A549 (cell line): ENCODE measurements at regions not wholly inside any gene's neighbourhood (a gene's known extent, or its start where the extent isn't known, plus 50 kb on each side); places are given as distances from the start of the nearest gene placed in this dataset.

Source experiments
- ATAC-seq, 2 experiments: fragments of 200-7000 bp in 1 of 2; fragments of >200 bp in 1 of 2; cut with Nextera tagmentation in 1 of 2; cut with Tn5 transposase in 1 of 2; 3 replicates each; pipeline versions ENCODE4 v1.8.0 to v1.9.1; 2018 to 2020; ENCODE audit warnings: mild to moderate bottlenecking in 1 of 2, moderate library complexity in 1 of 2
- CTCF ChIA-PET: fragments of 300-600 bp; sonication (Branson Sonifier 250); formaldehyde crosslinking; extraction: SDS; loops from one replicate; lab custom pipeline; 2021; ENCODE audit warnings: antibody characterized with exemption, inconsistent platforms; lab: Yijun Ruan, JAX
- POLR2A ChIA-PET: fragments of 350-600 bp; formaldehyde crosslinking; extraction: SDS; loops from one replicate; lab custom pipeline; 2021; ENCODE audit warnings: antibody characterized with exemption, inconsistent platforms; lab: Yijun Ruan, JAX
- DNase-seq, 2 experiments: peaks; one replicate each; pipeline versions ENCODE4 v3.0.0 to v3.0.0-alpha.2; 2011 to 2016; ENCODE audit warnings: low read depth in 1 of 2, low spot score in 1 of 2
- FAIRE-seq: peaks from 2 replicates; lab custom pipeline; 2011; peaks lifted over from hg19 to GRCh38; lab: Jason Lieb, UNC
- H3K27ac ChIP-seq, 2 experiments: fragments of >200 bp; sonication (Bioruptor Twin); formaldehyde crosslinking; 3 replicates each; pipeline ENCODE4 v1.5.1; 2016 to 2017
- H3K4me1 ChIP-seq: fragments of >200 bp; sonication (Bioruptor Twin); formaldehyde crosslinking; 3 replicates; pipeline ENCODE4 v1.6.1; 2016
- H3K4me2 ChIP-seq: fragments of >200 bp; sonication (Bioruptor Twin); formaldehyde crosslinking; 3 replicates; pipeline ENCODE4 v1.6.1; 2016
- H3K4me3 ChIP-seq: fragments of >200 bp; sonication (Bioruptor Twin); formaldehyde crosslinking; 3 replicates; pipeline ENCODE4 v1.5.1; 2016
- H3K9me3 ChIP-seq: fragments of >200 bp; sonication (Bioruptor Twin); formaldehyde crosslinking; 3 replicates; pipeline ENCODE4 v1.6.1; 2016
- CHD2 ChIP-seq: fragments of 150-350 bp; IDR thresholded peaks from 2 replicates; pipeline ENCODE4 v1.6.1; 2014; ENCODE audit warnings: low read length; ENCODE audit not compliant: partially characterized antibody
- EHF ChIP-seq: fragments of 250-450 bp; sonication (Bioruptor Pico); IDR thresholded peaks from 2 replicates; pipeline ENCODE4 v1.5.0; 2020; ENCODE audit warnings: mild to moderate bottlenecking
- HES2 ChIP-seq: fragments of >200 bp; sonication (Bioruptor Twin); formaldehyde crosslinking; IDR thresholded peaks from 2 replicates; pipeline ENCODE4 v1.6.1; 2016
- HOXB5 ChIP-seq: fragments of 250-450 bp; sonication (Bioruptor Pico); IDR thresholded peaks from 2 replicates; pipeline ENCODE4 v1.5.0; 2020; ENCODE audit warnings: mild to moderate bottlenecking, moderate library complexity
- MAFK ChIP-seq: fragments of 450-650 bp; IDR thresholded peaks from 2 replicates; pipeline ENCODE4 v1.6.1; 2014; ENCODE audit not compliant: partially characterized antibody
- NFE2L2 ChIP-seq: fragments of 150-350 bp; conservative IDR thresholded peaks from 2 replicates; pipeline ENCODE4 v1.6.1; 2014; ENCODE audit warnings: low read length
- RARB ChIP-seq: fragments of 250-450 bp; sonication (Bioruptor Pico); IDR thresholded peaks from 2 replicates; pipeline ENCODE4 v1.8.0; 2021; ENCODE audit warnings: mild to moderate bottlenecking, moderate library complexity
- REST ChIP-seq: fragments of 200-600 bp; sonication (generic); IDR thresholded peaks from 2 replicates; pipeline ENCODE4 v1.6.1; 2016; ENCODE audit warnings: antibody characterized with exemption, mild to moderate bottlenecking, moderate library complexity
- RFX5 ChIP-seq: fragments of 450-650 bp; IDR thresholded peaks from 2 replicates; pipeline ENCODE4 v1.7.1; 2014; ENCODE audit warnings: antibody characterized with exemption, mild to moderate bottlenecking, moderate library complexity
- RNF2 ChIP-seq: fragments of 200-600 bp; sonication (generic); IDR thresholded peaks from 2 replicates; pipeline ENCODE4 v1.6.1; 2016; ENCODE audit warnings: low read depth, mild to moderate bottlenecking, antibody characterized with exemption, moderate library complexity, borderline replicate concordance
- SMC3 ChIP-seq: fragments of >200 bp; sonication (Bioruptor Twin); formaldehyde crosslinking; IDR thresholded peaks from 3 replicates; pipeline ENCODE4 v1.6.1; 2018; ENCODE audit warnings: inconsistent platforms
- TP53 ChIP-seq: fragments of 250-450 bp; sonication (Bioruptor Pico); IDR thresholded peaks from 2 replicates; pipeline ENCODE4 v1.5.0; 2021; ENCODE audit warnings: mild to moderate bottlenecking, moderate library complexity
- ZC3H11A ChIP-seq: fragments of 450-650 bp; IDR thresholded peaks from 2 replicates; pipeline ENCODE4 v1.6.1; 2014; ENCODE audit warnings: antibody characterized with exemption, mild to moderate bottlenecking
- ZFP36 ChIP-seq: fragments of 450-650 bp; IDR thresholded peaks from 2 replicates; pipeline ENCODE4 v1.6.1; 2014; ENCODE audit warnings: borderline replicate concordance; ENCODE audit not compliant: partially characterized antibody
- WGBS: methylation state at CpG from one replicate; pipeline ENCODE4 v1.1.6; 2017; ENCODE audit errors: missing lambda C conversion rate; 5-methylcytosine and 5-hydroxymethylcytosine counted together

GRCh38 chr1:215487466-215487865 lies 79.6 kb upstream of the KCTD3 start:
- DNase-seq (no peak), ATAC-seq (no peak)
- CTCF ChIA-PET: interaction anchor here (1.1 kb wide), 1 partner anchor 37 kb away, joined by 4 read pairs; no protein-coding TSS in a partner anchor
- Histone ChIP-seq H3K9me3 (no peaks in the 10 kb centered on the region), H3K27ac (no peak overlapping the region), H3K4me1 (no peaks in the 10 kb centered on the region)
- 3% methylated on average over 1 of the region's 1 CpG for WGBS
- TF ChIP-seq MAFK: peak; percentile 34
- no peak for TF ChIP-seq TP53
- TF ChIP-seq NFE2L2: peak; percentile 81
- TF ChIP-seq, all 56 proteins: peak for 2
- no peak for FAIRE-seq
- H3K4me2 ChIP-seq: no peak overlapping the region
- H3K4me3 ChIP-seq: no peak overlapping the region
- POLR2A ChIA-PET: no interaction called here

- ATAC-seq (no peak), FAIRE-seq (no peak), DNase-seq (no peak)
- Histone ChIP-seq H3K4me3 (no peak overlapping the region), H3K27ac (no peak overlapping the region), H3K4me1 (no peaks in the 10 kb centered on the region), H3K4me2 (no peak overlapping the region), H3K9me3 (no peaks in the 10 kb centered on the region)
- TF ChIP-seq ZC3H11A (no peak), REST (no peak), HOXB5 (CRISPR knock-in tag) (no peak), ZFP36 (no peak), RNF2 (no peak), EHF (CRISPR knock-in tag) (no peak), HES2 (no peak)
- POLR2A ChIA-PET: no interaction called here
- CTCF ChIA-PET: no interaction called here
- 2% methylated on average over 1 of the region's 1 CpG for WGBS
Measured at GRCh38 chr1:215488850-215489249, 78.3 kb upstream of the KCTD3 start.

GRCh38 chr1:215489771-215490565 lies 77.1 kb upstream of the KCTD3 start:
- DNase-seq: no peak
- POLR2A ChIA-PET: no interaction called here
- no peak overlapping the region for H3K4me3 ChIP-seq
- FAIRE-seq: no peak
- no peaks in the 10 kb centered on the region for H3K9me3 ChIP-seq
- 18% methylated on average over 3 of the region's 3 CpGs for WGBS
- no peak overlapping the region for H3K27ac ChIP-seq
- no peaks in the 10 kb centered on the region for H3K4me1 ChIP-seq
- TF ChIP-seq ZC3H11A (no peak), MAFK (peak; percentile 97)
- CTCF ChIA-PET: interaction anchor here (1.5 kb wide), 1 partner anchor 330 kb away, joined by 3 read pairs; no protein-coding TSS in a partner anchor
- ATAC-seq: no peak
- no peak overlapping the region for H3K4me2 ChIP-seq

GRCh38 chr1:215497528-215497927 lies 69.6 kb upstream of the KCTD3 start:
- ATAC-seq (no peak), FAIRE-seq (no peak), DNase-seq (no peak)
- Histone ChIP-seq H3K9me3 (no peaks in the 10 kb centered on the region), H3K4me3 (no peak overlapping the region), H3K4me1 (no peaks in the 10 kb centered on the region), H3K27ac (no peak overlapping the region), H3K4me2 (no peak overlapping the region)
- ChIA-PET POLR2A (no interaction called here), CTCF (interaction anchor here (0.7 kb wide), 1 partner anchor 12 kb away, joined by 3 read pairs; no protein-coding TSS in a partner anchor)
- 15% methylated on average over 6 of the region's 7 CpGs for WGBS
- TF ChIP-seq RARB (no peak), EHF (CRISPR knock-in tag) (no peak), RFX5 (no peak), SMC3 (no peak), CHD2 (no peak)
